GM10248 (cell line): ENCODE measurements at regions not wholly inside any gene's neighbourhood (a gene's known extent, or its start where the extent isn't known, plus 50 kb on each side); places are given as distances from the start of the nearest gene placed in this dataset.
"Not testable (repeated sequence)": the region's sequence is repeated elsewhere in the genome, so short reads cannot be mapped to it uniquely, and the experiment has no call there.

Experiments used
- CTCF ChIA-PET: fragments of 300-600 bp; sonication (Branson Sonifier 250); formaldehyde crosslinking; extraction: SDS; loops from one replicate; lab custom pipeline; 2021; ENCODE audit warnings: antibody characterized with exemption; lab: Yijun Ruan, JAX
- POLR2A ChIA-PET: fragments of 350-650 bp; sonication (Branson Sonifier 250); formaldehyde crosslinking; extraction: SDS; loops from one replicate; lab custom pipeline; 2020; ENCODE audit warnings: antibody characterized with exemption; lab: Yijun Ruan, JAX
- DNase-seq: peaks from one replicate; pipeline ENCODE4 v3.0.0; 2012; ENCODE audit errors: extremely low spot score
- CTCF ChIP-seq: IDR thresholded peaks from 2 replicates; pipeline ENCODE4 v1.5.1; 2012; ENCODE audit warnings: mild to moderate bottlenecking, low read depth; ENCODE audit errors: extremely low read depth, missing control alignments, control extremely low read depth

DNA sequence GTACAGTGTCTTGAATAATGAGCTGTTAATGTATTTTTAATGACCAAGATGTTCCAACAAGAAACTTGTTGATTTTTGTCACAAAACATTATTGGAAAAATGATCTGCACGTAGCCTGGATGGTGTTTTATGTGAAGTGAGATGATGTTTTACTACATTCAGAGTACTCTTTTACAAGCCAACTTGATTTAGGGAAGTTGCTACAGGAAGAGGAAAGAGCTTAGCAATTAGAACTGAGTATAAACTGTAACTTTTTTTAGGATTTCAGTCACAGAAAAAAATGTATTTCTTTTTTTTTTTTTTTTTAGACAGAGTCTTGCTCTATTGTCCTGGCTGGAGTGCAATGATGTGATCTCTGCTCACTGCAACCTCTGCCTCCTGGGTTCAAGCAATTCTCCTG is 113.6 kb upstream of the ADRA1B start:
- POLR2A ChIA-PET = interaction anchor here (0.6 kb wide), 1 partner anchor 1977 kb away, joined by 10 read pairs; no protein-coding TSS in a partner anchor
- TF ChIP-seq CTCF = no peak
- DNase-seq = no peak
- CTCF ChIA-PET = no interaction called here

- CTCF ChIA-PET = no interaction called here
- DNase-seq = no peak
- no peak for TF ChIP-seq CTCF
- POLR2A ChIA-PET = no interaction called here
These were observed 112.2 kb upstream of the ADRA1B start for GRCh38 chr5:159804121-159804520.

DNA sequence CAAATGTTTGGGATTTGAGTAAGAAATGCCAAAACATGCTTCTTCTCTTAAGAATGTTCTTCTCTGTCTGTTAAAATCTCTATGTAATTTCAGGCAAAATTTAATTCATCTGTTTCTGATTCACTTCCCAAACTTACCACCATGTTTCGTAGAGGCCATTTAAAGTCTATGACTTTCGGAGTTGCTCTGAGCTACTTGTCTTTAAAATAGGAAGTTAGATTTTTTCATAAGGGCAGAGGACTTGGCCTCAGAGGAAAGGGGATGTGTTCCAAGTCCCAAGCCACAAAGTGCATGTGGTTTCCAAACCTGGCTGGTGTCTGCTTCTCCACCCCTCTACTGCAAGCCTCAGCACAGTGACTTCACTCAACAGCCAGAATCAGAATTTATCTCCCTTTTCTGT is 111.3 kb upstream of the ADRA1B start:
- CTCF ChIA-PET = interaction anchor here (1.3 kb wide), 1 partner anchor 11 kb away, joined by 6 read pairs; no protein-coding TSS in a partner anchor
- DNase-seq = no peak
- POLR2A ChIA-PET = no interaction called here
- TF ChIP-seq CTCF = no peak

GRCh38 chr5:159807135-159807534 is 109.1 kb upstream of the ADRA1B start:
- DNase-seq, POLR2A ChIA-PET: not testable (repeated sequence)
- CTCF ChIA-PET = interaction anchor here (1.3 kb wide), 1 partner anchor 10 kb away, joined by 6 read pairs; no protein-coding TSS in a partner anchor

DNA sequence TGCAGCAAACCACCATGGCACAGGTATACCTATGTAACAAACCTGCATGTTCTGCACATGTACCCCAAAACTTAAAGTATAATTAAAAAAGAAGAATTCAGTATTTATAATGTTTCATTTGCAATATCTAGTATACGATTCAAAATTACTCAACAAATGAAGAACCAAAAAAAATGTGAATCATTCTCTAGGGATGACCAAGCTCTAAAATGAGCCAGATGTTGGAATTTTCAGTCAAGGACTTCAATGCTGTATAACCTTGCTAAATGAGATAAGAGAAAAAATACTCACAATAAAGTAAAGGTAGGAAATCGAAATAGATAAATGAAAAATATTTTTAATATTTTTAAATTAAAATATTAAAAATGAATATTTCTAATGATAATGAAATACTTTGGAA is 108.7 kb upstream of the ADRA1B start:
- no peak for DNase-seq
- CTCF ChIA-PET = interaction anchor here (1.3 kb wide), 1 partner anchor 10 kb away, joined by 6 read pairs; no protein-coding TSS in a partner anchor
- no peak for TF ChIP-seq CTCF
- POLR2A ChIA-PET = no interaction called here

DNA sequence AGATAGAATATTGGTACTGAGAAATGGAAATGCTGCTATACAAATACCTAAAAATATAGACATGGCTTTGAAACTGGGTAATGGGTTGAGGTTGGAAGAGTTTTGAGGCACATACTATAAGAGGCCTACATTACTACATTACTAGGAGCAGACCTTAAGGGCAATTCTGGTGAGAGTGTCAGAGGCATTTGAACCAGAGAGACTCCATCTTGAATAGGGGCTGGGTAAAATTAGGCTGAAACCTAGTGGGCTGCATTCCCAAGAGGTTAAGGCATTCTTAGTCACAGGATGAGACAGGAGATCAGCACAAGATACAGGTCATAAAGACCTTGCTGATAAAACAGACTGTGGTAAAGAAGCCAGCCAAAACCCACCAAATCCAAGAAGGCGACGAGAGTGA is 104.6 kb upstream of the ADRA1B start:
- DNase-seq = no peak
- CTCF ChIA-PET = no interaction called here
- TF ChIP-seq CTCF = no peak
- POLR2A ChIA-PET = no interaction called here

DNA sequence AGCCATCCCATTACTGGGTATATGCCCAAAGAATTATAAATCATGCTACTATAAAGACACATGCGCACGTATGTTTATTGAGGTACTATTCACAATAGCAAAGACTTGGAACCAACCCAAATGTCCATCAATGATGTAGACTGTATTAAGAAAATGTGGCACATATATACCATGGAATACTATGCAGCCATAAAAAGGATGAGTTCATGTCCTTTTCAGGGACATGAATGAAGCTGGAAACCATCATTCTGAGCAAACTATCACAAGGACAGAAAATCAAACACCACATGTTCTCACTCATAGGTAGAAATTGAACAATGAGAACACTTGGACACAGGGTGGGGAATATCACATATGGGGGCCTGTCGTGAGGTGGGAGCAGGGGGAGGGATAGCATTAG is 103.5 kb upstream of the ADRA1B start:
- CTCF ChIA-PET, POLR2A ChIA-PET, DNase-seq: not testable (repeated sequence)

DNA sequence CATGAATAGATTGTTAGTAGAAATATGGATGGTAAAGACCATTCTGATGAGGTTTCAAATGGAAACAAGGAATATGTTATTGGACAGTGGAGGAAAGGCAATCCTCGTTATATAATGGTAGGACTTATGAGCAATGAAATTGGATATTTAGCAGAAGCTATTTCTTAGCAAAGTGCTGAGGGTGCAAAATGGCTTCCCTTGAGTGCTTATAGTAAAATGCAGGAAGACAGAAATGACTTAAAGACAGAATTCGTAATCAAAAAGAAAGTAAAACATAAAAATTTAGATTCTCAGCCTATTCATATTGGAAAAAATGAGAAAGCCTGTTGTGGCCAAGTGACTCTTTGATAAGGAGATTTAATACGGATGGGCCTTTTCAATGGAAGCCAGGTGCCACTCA is 102.1 kb upstream of the ADRA1B start:
- no peak for TF ChIP-seq CTCF
- no peak for DNase-seq
- POLR2A ChIA-PET = no interaction called here
- CTCF ChIA-PET = no interaction called here
